ENCODE measurements at regions not wholly inside any gene's neighbourhood (a gene's known extent, or its start where the extent isn't known, plus 50 kb on each side); places are given as distances from the start of the nearest gene placed in this dataset.

- H3K27me3 ChIP-seq, result no peaks in the 10 kb centered on the region
- H3K4me1 ChIP-seq (ENCODE audit: insufficient read depth), result no peaks in the 10 kb centered on the region
- whole genome bisulfite sequencing, 3 donors, result 91 to 99% (median 94%) methylated on average over 2 of the region's 2 CpGs
- H3K27ac ChIP-seq, result no peak overlapping the region
- H3K36me3 ChIP-seq, result no peaks in the 10 kb centered on the region
- TF ChIP-seq, protein P1, sequence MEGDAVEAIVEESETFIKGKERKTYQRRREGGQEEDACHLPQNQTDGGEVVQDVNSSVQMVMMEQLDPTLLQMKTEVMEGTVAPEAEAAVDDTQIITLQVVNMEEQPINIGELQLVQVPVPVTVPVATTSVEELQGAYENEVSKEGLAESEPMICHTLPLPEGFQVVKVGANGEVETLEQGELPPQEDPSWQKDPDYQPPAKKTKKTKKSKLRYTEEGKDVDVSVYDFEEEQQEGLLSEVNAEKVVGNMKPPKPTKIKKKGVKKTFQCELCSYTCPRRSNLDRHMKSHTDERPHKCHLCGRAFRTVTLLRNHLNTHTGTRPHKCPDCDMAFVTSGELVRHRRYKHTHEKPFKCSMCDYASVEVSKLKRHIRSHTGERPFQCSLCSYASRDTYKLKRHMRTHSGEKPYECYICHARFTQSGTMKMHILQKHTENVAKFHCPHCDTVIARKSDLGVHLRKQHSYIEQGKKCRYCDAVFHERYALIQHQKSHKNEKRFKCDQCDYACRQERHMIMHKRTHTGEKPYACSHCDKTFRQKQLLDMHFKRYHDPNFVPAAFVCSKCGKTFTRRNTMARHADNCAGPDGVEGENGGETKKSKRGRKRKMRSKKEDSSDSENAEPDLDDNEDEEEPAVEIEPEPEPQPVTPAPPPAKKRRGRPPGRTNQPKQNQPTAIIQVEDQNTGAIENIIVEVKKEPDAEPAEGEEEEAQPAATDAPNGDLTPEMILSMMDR (IDR thresholded peaks at IDR 0.05), result no peak
- TF ChIP-seq POLR2A (IDR thresholded peaks at IDR 0.05) (no peak), EP300 (IDR thresholded peaks at IDR 0.05) (no peak)
- no peaks in the 10 kb centered on the region for H3K9me3 ChIP-seq
- no peak overlapping the region for H3K4me3 ChIP-seq
- no peak for DNase-seq
- intact Hi-C loops (cut with DNase I), result no loop called here
Observed at GRCh38 chr13:79866436-79866835, 385.5 kb downstream of the NDFIP2 start.

- no peaks in the 10 kb centered on the region for H3K36me3 ChIP-seq
- H3K9me3 ChIP-seq, result no peaks in the 10 kb centered on the region
- no peak for TF ChIP-seq EP300 (IDR thresholded peaks at IDR 0.05)
- TF ChIP-seq POLR2A (IDR thresholded peaks at IDR 0.05), result no peak
- TF ChIP-seq, protein P1 (IDR thresholded peaks at IDR 0.05), result no peak
- 83 to 88% (median 88%) methylated on average over 2 of the region's 2 CpGs for WGBS, 3 donors
- H3K27me3 ChIP-seq, result no peaks in the 10 kb centered on the region
- no peak overlapping the region for H3K27ac ChIP-seq
- no peaks in the 10 kb centered on the region for H3K4me1 ChIP-seq (ENCODE audit: insufficient read depth)
- H3K4me3 ChIP-seq, result no peak overlapping the region
- intact Hi-C loops (cut with DNase I), result no loop called here
- DNase-seq, result no peak
Observed at GRCh38 chr13:79862515-79862914, 381.6 kb downstream of the NDFIP2 start.

DNA sequence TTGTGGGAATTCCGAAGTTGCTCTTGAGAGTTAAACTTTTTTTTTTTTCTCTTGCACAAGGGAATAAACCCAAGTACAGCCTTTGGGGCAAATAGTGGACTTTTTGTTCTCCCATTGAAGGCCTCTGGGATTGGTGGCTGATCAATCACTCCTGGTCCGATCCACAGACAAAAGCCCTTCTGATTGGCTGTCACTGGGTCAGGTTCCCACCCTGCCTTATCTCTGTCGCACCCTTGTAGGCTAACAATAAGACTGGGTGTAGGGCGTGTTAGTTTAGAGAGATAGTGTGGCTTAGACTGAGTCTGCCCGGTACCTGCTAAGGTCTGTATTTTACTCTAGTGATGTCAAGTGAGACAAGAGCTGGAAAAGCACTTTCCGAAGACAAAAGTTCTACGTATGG is 380.8 kb downstream of the NDFIP2 start:
- TF ChIP-seq, protein P1 (IDR thresholded peaks at IDR 0.05), result no peak
- TF ChIP-seq EP300 (IDR thresholded peaks at IDR 0.05) (no peak), POLR2A (IDR thresholded peaks at IDR 0.05) (no peak)
- DNase-seq, result no peak
- H3K36me3 ChIP-seq, result no peaks in the 10 kb centered on the region
- 91 to 94% (median 92%) methylated on average over 7 of the region's 7 CpGs for WGBS, 3 donors
- H3K9me3 ChIP-seq, result no peaks in the 10 kb centered on the region
- H3K27me3 ChIP-seq, result no peaks in the 10 kb centered on the region
- H3K27ac ChIP-seq, result no peak overlapping the region
- intact Hi-C loops (cut with DNase I), result no loop called here
- no peak overlapping the region for H3K4me3 ChIP-seq
- H3K4me1 ChIP-seq (ENCODE audit: insufficient read depth), result no peaks in the 10 kb centered on the region

DNA sequence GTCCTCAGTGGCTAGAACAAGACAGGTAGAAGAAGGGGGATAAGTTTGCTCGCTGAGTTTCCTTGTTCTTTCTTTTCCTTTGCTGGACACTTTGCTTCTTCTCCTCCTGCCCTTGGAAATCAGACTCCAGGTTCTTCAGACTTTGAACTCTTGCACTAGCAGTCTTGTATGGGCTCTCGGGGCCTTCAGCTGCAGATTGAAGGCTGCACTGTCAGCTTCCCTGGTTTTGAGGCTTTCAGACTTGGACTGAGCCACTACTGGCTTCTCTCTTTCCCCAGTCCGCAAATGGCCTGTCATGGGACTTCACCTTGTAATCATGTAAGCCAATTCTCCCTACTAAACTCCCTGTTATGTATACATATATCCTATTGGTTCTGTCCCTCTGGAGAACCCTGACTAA is 379.8 kb downstream of the NDFIP2 start:
- no peaks in the 10 kb centered on the region for H3K4me1 ChIP-seq (ENCODE audit: insufficient read depth)
- H3K27me3 ChIP-seq, result no peaks in the 10 kb centered on the region
- no peak overlapping the region for H3K4me3 ChIP-seq
- no peaks in the 10 kb centered on the region for H3K36me3 ChIP-seq
- intact Hi-C loops (cut with DNase I), result no loop called here
- TF ChIP-seq, protein P1 (IDR thresholded peaks at IDR 0.05), result no peak
- TF ChIP-seq EP300 (IDR thresholded peaks at IDR 0.05), result no peak
- no peak for TF ChIP-seq POLR2A (IDR thresholded peaks at IDR 0.05)
- WGBS, 3 donors, result 92 to 96% (median 94%) methylated on average over 3 of the region's 3 CpGs
- no peaks in the 10 kb centered on the region for H3K9me3 ChIP-seq
- no peak for DNase-seq
- H3K27ac ChIP-seq, result no peak overlapping the region

DNA sequence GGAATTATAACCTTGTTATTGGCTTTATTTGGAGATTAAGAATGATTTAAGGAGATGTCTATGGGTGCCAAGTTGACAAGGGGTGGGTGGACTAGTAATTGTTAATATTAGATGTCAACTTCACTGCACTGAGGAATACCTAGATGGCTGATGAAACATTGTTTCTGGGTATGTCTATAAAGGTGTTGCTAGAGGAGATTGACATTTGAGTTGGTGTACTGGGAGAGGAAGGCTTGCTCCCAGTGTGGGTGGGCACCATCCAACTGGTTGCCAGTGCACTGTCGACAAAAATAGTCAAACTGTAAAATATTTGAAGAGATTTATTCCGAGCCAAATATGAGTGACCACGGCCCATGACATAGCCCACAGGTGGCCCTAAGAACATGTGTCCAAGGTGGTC is 378.8 kb downstream of the NDFIP2 start:
- 91 to 94% (median 94%) methylated on average over 3 of the region's 3 CpGs for WGBS, 3 donors

More for the DNA sequence above, 378.8 kb downstream of the NDFIP2 start:
- Histone ChIP-seq H3K36me3 (no peaks in the 10 kb centered on the region), H3K9me3 (no peaks in the 10 kb centered on the region), H3K27me3 (no peaks in the 10 kb centered on the region), H3K4me3 (no peak overlapping the region), H3K27ac (no peak overlapping the region), H3K4me1 (ENCODE audit: insufficient read depth) (no peaks in the 10 kb centered on the region)
- TF ChIP-seq EP300 (IDR thresholded peaks at IDR 0.05) (no peak), POLR2A (IDR thresholded peaks at IDR 0.05) (no peak)
- TF ChIP-seq, protein P1 (IDR thresholded peaks at IDR 0.05), result no peak
- intact Hi-C loops (cut with DNase I), result no loop called here
- DNase-seq, result no peak

Data from ovary (tissue), 7 donors.